NCI-H524 (cell line): ENCODE measurements at regions not wholly inside any gene's neighbourhood (a gene's known extent, or its start where the extent isn't known, plus 50 kb on each side); places are given as distances from the start of the nearest gene placed in this dataset.

Experiments
- DNase-seq, 2 experiments: peaks; one replicate each; lab custom pipeline; 2025; lab: John Stamatoyannopoulos, UW

DNA sequence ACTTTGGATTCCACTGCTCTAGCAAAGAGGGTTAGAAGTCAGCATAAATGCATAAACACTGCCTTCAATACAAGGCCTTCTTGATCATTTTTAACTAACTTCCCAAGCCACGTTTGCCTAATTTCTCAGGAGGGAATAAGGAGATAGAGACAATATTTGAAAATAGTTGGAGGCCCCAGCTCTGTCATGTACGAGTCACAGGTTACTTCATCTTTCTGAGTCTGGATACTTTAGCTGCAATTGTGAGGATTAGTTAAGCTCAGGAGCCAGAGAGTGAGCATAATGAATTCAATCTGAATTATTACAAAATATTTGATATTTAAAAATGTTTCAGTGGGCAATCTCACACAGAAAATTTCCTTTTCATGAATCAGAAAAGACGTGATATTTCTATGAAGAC, 298.9 kb downstream of the SHOX2 start:
- no peak for DNase-seq

DNA sequence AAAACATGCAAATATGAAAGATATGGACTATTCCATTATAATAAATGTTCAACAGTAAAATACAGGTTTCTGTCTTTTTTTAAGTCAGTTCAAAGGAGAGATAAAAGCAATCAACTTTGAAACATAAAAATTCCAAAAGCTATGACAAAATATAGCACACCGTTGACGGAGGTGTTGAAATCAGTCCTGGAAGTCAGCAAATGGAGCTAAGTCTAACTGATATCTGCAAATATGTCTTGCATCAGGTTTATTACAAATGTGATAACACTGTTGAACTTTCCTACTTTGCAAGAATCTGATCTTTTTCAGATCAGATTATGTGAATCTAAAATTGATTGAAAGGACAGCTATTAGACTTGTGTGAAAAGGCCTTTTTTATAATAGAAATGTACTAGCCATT, 300.7 kb downstream of the SHOX2 start:
- DNase-seq, result no peak

DNA sequence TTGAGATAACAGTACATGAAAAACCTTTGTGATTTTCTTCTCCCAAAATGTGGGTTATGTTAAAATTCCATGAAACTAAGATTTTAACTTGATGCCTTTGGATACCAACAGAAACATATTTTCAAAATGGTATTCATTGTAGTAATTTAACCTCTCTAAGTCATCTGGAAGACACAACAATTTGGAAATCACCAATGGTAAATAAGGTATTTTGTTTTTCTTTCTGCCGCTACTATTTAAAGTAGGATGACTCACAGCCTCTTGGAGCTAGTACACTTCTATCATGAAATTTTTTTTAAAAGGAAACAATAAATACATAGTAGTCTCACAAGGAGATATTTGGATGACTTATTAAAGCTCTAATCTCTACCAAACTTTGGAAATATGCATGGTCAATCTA, 291.6 kb upstream of the VEPH1 start:
- DNase-seq, result no peak

DNA sequence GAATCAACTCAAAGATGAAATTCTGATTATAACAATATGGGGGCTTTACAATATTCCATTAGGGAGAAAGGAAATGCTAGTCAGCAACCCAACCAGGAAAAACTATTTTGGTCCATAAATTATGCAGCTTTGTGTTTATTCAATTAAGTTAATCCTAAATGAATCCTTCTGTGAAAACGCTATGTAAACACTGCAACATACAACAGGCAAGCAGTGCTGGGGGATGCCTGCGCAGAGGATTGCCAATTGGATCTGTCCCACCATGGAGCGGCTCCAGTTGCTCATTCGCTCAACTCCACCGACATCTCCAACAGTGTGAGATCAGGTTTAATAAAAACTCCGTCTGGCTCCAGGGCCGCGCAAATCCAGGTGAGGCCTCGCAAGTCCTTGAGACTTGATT, 290.5 kb upstream of the VEPH1 start:
- DNase-seq, result no peak

DNA sequence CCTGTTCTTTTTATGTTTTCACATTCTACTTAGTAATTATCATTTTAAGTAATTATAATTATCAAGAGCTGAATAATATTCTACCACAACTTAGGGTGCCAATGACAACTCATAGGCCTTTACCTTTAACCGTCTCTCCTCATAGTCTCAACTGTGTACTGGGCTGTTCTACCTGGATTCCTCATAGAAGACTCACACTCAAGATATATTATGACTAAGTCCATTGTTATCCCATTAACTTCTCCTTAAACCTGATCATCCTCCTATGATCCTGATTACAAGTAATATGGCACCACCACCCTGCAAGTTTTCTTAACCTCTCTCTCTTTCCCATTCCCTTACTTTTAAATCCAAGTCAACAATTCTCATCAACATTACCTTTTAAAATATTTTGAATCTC, 285.9 kb upstream of the VEPH1 start:
- DNase-seq, result no peak

DNA sequence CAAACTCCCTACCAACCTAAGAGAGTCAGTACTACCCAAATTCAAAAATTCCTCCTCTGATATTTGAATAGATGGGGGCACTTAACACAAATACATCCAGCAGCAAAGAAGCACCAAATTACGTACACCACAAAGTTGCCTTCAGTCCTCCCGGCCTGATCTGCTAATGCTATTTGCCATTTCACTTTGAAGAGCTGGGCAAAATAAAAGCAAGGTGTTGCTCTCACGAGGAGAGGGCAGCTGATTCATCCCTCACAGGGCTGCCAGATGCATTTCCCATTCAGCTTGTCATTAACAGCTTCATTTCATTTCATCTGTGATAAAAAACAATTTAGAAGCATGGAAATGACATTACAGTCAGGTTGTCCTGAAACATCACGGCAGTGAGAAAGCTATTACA, 283.4 kb upstream of the VEPH1 start:
- DNase-seq, result no peak

DNA sequence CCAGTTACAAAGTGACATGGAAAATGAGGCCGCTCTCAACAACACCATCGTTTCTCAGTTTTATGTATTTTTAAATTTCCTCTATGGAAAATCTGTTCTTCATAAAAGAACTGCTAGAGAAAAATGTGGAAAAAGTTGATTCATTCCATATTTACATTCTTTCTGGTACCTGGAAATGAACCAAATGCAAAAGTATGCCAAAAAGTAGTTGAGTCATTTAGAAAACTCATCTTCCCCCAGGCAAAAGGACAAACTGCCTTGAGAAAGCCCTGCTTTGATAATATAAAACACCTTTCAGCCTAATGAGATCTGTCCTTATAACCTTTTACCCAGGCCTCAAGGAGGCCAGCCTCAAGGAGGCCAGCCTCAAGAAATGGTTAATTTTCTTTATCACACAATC, 283.0 kb upstream of the VEPH1 start:
- DNase-seq, result no peak

DNA sequence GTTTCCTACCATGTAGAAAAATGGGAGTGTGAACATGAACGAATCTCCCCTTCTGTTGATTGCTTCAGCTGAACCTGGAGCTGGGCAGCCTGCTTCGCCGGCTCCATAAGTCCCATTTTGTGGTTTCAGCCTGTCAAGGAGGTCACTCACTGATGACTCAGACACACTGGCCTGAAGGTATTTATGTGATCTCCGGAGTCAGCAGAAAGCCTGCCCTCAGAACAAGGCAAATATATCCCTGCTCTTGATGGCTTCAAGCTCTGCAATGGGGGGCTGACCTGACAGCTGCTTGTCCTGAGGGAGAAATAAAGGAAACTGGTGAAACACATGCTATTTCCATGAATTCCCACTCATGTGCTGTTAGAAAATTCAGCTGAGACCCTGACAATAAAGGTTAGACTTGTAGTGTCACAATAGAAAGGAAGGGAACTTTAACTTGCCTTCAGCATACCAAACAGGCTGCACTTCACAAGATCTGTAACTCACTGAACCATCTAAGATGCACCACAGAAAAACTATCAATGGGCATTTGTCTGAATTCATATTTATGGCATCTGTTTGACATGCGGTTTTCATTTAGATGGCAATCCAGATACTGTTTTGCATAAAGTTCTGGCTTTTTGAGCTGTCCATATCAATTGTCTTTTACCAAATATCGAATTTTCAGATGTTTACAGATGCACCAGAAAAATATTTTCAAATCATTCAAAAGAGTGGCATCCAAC, 282.0 kb upstream of the VEPH1 start:
- DNase-seq, result no peak

DNA sequence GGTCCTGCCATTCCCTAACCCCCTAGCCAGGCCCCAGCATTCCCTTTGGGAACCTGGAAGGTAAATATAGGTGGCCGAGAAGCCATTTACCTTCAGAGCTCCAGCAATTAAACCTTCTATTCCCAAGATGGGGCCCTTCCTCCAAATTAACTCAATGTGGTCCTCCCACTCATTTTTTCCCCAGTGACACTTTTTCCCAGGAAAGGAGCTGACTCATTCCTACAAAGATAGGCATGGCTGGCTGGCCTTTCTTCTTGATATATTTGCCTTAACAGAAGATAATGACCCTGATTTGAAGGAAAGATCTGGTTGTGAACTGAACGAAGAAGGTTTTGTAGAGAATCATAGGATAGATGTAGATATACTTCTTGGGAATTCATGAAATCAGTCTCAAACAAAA, 279.0 kb upstream of the VEPH1 start:
- DNase-seq, result no peak

DNA sequence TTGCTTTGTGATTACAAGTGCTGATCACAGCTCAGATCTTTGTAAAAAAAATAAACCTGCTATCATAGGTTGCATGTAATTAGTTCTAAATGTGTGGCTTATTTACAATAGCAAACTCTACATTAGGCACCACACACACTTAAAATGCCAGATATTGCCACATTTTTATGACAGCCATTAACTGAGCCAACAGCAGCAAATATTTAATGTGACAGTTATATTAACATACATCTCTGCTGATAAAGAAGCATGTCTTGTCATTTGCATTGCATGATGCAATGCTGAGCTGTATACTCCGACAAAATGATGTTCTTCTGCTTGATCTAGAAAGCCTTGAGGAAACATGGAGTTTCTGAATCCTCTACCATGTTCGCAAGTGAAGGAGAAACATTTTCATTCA, 273.6 kb upstream of the VEPH1 start:
- no peak for DNase-seq

DNA sequence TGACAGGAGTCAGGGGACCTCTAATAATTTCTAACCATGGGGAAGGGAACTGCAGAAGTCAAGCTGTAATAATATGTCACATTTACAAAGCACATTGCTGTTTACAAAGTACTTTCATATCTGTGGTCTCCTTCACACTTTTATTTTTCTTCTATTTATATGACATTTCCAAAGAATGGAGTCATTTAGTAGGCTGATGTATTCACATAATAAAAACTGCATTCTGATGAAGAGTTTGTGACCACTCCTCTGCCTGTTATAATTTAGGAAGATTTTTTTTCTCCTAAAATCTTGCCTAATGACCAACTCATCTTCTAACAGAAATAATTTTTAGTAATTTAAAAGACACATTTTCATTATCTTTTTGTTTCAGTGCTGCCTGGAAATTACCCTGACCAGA, 272.2 kb upstream of the VEPH1 start:
- no peak for DNase-seq

DNA sequence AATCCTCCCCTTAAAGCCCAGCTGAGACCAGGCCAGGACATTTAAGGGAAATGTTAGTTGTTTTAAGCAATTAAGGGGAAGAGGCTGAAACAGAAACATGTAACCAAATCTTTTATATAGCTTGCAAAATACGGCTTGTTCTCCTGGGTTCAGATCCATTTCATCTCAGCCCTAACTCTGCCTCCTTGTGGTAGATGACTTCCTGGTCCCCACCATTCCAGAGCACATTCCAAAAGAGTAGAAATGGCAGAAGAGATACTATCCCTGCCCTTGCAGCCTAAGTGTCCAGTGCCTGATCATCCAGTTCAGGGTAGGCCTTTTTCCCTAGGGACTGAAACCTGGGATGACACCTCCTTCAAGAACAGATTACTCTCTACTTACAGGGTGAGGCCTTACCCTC, 266.2 kb upstream of the VEPH1 start:
- no peak for DNase-seq

DNA sequence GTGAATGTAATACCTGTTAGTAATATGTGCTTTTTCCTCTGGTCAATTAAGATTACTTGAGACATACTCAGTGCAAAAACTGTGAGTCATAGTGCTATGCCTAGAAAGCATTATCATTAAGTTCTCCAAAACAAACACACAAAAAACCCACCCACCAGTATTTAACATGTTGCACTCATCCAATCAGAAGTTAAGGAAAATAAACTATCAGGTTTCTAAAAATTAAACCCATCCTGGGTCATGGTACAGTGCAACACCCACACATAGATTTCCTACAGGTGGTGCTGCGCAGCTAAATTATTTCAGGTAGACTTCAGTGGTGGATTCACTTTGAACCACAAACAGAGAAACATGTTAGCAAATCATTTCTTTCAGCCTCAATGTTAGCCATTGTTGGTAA, 264.4 kb upstream of the VEPH1 start:
- DNase-seq, result no peak

DNA sequence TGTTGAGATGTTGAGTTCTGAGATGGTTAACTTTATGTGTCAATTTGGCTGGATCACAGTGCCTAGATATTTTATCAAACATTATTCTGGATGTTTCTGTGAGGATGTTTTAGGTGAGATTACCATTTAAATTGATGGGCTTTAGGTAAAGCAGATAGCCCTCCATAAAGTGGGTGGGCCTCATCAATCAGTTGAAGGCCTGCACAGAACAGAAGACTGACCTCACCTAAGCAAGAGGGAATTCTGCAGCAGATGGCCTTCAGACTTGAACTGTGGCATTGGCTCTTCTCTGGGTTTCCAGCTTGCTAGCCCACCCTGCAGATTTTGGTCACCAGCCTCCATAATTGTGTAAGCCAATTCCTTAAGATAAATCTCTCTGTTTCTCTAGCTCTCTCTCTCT, 260.4 kb upstream of the VEPH1 start:
- no peak for DNase-seq

DNA sequence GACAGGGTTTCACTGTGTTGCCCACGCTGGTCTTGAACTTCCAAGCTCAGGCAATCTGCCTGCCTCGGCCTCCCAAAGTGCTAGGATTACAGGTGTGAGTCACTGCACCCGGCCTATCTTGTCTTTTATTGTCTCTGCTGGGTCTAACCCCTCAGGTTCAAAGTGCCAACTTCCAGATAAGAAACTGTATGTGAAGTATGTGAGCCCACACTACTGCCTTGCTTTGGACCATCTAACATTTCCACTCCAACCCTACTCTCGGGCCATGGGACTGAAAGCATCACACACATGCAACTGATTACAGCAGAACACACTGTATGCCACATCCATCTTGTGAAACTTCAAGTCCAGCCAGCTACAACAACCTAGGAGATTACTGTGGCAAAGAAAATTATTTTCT, 256.1 kb upstream of the VEPH1 start:
- no peak for DNase-seq

DNA sequence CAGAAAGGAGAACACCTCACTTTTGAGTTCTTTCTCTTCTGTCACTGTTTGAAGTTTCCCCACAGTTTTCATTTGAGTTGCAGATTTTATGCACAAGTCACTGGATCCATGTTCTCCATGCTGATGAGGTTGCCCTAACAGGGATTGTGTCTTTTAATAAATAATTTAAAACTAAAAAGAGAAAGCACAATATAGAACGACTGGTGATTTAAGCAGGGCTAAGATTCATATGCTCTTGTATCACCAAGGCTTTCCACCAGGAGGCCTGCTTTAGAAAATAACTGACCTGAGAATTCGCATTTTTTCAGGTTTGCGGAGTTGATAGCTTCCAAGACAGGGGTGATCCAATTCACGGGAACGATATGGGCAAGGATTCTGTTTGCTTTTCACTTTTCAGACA, 252.0 kb upstream of the VEPH1 start:
- DNase-seq, result no peak

DNA sequence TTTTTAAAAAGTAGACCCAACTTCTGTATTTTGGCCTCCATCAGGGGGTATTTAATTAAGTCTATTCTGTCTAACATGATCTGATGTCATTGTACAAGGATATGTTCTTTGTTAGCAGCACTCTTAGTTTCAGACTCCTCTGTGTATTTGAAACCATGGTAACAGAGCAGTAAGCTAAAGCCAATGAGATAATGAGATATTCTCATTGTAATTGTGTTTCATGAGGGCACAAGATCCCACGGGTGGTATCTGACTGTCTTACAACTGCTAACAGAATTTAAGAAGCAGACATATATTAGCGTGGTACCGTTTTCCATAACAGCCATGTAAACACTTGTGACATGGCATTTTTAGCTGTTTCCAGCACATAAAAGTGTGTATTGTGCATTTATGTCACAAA, 251.2 kb upstream of the VEPH1 start:
- DNase-seq, result no peak

DNA sequence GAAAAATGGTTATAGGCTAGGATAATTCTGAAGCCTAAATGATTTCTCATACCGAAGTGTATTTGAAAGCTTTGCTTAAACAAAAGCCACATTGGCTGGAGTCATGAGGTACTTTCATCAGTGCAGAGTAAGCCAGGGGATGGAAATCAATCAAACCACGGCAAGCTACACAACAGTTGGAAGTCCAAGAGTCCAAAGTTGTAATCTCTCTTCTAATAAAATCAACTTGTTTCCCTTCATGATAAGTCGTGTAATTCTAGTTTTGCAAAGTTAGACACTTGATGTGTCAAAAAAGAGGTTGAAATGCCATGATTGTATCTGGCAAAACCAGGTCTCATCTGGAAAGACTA, 250.5 kb upstream of the VEPH1 start:
- DNase-seq, result no peak

DNA sequence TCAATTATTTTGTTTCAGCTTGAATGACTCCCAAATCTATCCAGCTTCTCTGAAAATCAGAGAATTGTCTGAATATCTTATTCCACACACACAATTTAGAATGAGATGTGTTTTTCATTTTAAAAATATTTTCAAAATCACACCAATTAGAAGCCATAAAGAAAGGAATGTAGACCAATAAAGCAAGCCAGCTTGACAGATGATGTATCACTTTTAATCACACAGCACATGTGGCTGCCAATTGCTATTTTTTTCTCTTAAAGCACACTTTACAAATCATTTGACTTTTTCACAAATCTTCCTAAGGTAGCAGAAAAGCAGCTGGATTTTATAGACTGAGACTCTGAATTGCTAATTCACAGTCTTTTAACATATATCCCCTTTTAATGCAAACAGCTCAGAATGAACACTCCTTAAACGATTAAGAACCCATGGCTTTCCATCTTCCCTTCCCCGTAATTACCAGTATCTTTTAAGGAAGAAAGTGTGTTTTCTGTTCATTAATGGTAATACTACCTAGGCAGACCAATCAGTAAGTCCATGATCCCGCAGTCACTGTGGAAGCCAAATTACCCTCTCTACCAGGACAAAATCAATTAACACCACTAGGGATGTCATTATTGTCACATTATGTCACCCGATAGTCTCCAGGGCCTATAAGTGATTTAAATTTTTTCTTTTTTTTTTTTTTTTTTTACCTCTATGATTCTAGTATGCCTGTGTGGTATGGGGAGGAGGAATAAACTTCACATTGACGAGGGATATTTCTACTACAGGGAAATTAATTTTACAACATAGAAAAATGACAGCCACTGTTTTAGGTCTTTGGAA, 250.0 kb upstream of the VEPH1 start:
- DNase-seq, result no peak

DNA sequence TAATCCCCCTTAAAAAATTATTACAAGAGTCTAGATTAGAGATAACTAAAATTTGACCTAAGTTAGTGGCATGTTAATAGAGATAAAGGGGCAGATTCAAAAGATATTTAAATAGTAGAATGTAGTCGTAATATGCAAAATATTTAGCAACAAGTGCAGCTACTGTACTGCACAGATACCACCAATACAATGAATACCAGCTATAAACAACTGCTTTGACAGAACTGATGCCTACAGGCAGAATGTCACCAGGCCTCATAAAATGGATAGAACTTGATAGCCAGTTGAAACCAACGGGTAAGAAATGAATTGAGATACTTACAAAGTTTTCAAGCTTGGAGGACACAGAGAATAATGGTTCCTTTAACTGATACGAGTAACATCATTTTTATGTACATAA, 249.3 kb upstream of the VEPH1 start:
- DNase-seq, result no peak

DNA sequence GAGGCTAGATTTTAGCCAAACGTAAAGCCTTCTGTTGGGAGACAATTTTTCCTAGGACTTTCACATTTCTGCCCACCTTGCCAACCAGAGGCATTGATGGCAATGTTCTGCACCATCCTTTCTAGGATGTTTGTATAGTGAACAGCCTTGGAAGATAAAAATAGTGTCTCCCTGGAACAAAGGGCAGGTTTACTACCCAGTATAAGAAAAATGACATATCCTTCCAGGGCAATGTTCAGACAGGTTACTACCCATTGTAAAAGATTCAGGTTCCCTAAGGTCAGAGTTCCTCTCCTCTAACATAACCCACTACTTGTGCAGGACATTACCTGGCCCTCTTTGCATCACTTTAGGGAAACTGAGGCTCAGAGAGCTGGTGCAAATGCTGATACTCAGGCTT, 248.2 kb upstream of the VEPH1 start:
- no peak for DNase-seq

DNA sequence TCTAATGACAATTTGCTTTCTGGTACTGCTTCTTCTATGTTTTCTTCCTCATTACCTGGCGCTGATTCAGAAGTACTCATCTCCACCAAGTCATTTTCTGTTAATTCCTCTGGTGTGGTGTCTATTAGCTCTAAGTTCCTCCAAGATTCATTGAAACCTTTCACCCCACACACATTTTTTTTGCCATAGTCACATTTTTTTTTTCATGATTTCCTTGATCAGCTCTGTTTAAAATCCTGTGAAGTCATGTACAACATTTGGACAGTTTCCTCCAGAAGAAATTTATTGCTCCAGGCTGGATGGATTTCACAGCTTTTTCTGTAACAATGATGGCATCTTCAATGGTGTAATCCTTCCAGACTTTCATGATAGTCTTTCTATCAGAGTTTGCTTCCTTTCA, 243.2 kb upstream of the VEPH1 start:
- DNase-seq, result no peak

DNA sequence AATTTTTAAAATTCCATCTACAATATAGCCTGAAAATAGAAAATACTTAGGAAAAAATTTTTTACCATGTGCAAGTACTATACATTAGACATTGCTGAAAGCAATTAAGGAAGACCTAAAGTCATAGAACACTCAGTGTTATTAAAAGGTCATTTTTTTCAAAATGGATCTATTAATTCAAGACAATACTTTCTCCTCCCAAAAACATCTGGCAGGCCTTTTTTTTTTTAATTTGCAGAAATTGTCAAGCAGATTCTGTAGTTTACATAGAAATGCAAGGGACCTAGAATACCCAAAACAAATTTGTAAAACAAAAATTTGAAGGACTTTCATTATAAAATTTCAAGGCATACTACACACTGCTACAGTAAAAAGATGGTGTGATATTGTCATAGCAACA, 238.4 kb upstream of the VEPH1 start:
- DNase-seq, result no peak

DNA sequence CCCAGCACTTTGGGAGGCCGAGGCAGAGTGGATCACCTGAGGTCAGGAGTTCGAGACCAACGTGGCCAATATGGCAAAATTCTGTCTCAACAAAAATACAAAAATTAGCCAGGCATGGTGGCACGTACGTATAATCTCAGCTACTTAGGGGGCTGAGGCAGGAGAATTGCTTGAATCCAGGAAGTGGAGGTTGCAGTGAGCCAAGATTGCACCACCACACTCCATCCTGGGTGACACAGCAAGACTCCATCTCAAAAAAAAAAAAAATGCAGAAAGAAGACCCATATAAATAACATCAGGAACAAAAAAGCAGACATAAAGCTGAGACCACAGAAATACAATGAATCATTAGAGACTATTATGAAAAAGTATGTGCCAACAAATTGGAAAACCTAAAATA, 235.2 kb upstream of the VEPH1 start:
- no peak for DNase-seq
